HG03342 (cell line): ENCODE measurements at regions not wholly inside any gene's neighbourhood (a gene's known extent, or its start where the extent isn't known, plus 50 kb on each side); places are given as distances from the start of the nearest gene placed in this dataset.

Experiments
- ATAC-seq: cut with Tn5 transposase; IDR thresholded peaks from one replicate; pipeline ENCODE4 v1.9.1; 2021; ENCODE audit warnings: mild to moderate bottlenecking, moderate library complexity; ENCODE audit not compliant: unreplicated experiment

GRCh38 chr19:28026636-28027035 is 1186.3 kb downstream of the UQCRFS1 start:
- ATAC-seq: no peak

GRCh38 chr19:28024920-28025319 is 1188.0 kb downstream of the UQCRFS1 start:
- no peak for ATAC-seq

- no peak for ATAC-seq
Observed at GRCh38 chr19:28023064-28023463, 1189.9 kb downstream of the UQCRFS1 start.

- no peak for ATAC-seq
Observed at GRCh38 chr19:28022506-28022905, 1190.4 kb downstream of the UQCRFS1 start.

- no peak for ATAC-seq
Observed at GRCh38 chr19:28021259-28022185, 1191.4 kb downstream of the UQCRFS1 start.

GRCh38 chr19:28020619-28021258 is 1192.2 kb downstream of the UQCRFS1 start:
- no peak for ATAC-seq

- ATAC-seq: no peak
Observed at GRCh38 chr19:28019901-28020300, 1193.0 kb downstream of the UQCRFS1 start.

- ATAC-seq: no peak
Observed at GRCh38 chr19:28019371-28019770, 1193.6 kb downstream of the UQCRFS1 start.

- ATAC-seq: no peak
Observed at GRCh38 chr19:28018499-28018898, 1194.5 kb downstream of the UQCRFS1 start.

- ATAC-seq: no peak
Observed at GRCh38 chr19:28014615-28015405, 1198.1 kb downstream of the UQCRFS1 start.

GRCh38 chr19:28012361-28012760 is 1200.6 kb downstream of the UQCRFS1 start:
- ATAC-seq: no peak

- no peak for ATAC-seq
Observed at GRCh38 chr19:28010656-28011055, 1202.3 kb downstream of the UQCRFS1 start.

- no peak for ATAC-seq
Observed at GRCh38 chr19:28009696-28010095, 1203.3 kb downstream of the UQCRFS1 start.

GRCh38 chr19:28008695-28009094 is 1204.3 kb downstream of the UQCRFS1 start:
- no peak for ATAC-seq

GRCh38 chr19:28003543-28003942 is 1209.4 kb downstream of the UQCRFS1 start:
- no peak for ATAC-seq

- ATAC-seq: no peak
Observed at GRCh38 chr19:27997069-27997468, 1215.9 kb downstream of the UQCRFS1 start.

GRCh38 chr19:27993619-27994570 is 1219.1 kb downstream of the UQCRFS1 start:
- no peak for ATAC-seq

- no peak for ATAC-seq
Observed at GRCh38 chr19:27986299-27986698, 1226.7 kb downstream of the UQCRFS1 start.

- no peak for ATAC-seq
Observed at GRCh38 chr19:27975419-27976005, 1237.4 kb downstream of the UQCRFS1 start.

- no peak for ATAC-seq
Observed at GRCh38 chr19:27974082-27974513, 1238.9 kb downstream of the UQCRFS1 start.
